ENCODE measurements at regions not wholly inside any gene's neighbourhood (a gene's known extent, or its start where the extent isn't known, plus 50 kb on each side); places are given as distances from the start of the nearest gene placed in this dataset.
"Not testable (repeated sequence)": the region's sequence is repeated elsewhere in the genome, so short reads cannot be mapped to it uniquely, and the experiment has no call there.

- no peak overlapping the region for H3K4me3 ChIP-seq (ENCODE audit: low read depth, poor library complexity, severe bottlenecking)
- TF ChIP-seq POLR2A (IDR thresholded peaks at IDR 0.05) = no peak
- TF ChIP-seq, protein P1, sequence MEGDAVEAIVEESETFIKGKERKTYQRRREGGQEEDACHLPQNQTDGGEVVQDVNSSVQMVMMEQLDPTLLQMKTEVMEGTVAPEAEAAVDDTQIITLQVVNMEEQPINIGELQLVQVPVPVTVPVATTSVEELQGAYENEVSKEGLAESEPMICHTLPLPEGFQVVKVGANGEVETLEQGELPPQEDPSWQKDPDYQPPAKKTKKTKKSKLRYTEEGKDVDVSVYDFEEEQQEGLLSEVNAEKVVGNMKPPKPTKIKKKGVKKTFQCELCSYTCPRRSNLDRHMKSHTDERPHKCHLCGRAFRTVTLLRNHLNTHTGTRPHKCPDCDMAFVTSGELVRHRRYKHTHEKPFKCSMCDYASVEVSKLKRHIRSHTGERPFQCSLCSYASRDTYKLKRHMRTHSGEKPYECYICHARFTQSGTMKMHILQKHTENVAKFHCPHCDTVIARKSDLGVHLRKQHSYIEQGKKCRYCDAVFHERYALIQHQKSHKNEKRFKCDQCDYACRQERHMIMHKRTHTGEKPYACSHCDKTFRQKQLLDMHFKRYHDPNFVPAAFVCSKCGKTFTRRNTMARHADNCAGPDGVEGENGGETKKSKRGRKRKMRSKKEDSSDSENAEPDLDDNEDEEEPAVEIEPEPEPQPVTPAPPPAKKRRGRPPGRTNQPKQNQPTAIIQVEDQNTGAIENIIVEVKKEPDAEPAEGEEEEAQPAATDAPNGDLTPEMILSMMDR (IDR thresholded peaks at IDR 0.05) = no peak
- intact Hi-C loops (cut with DNase I; ENCODE audit: low total_unique reads) = no loop called here
- 77 to 82% methylated on average over 3 of the region's 3 CpGs for WGBS, 2 donors
- no peak for DNase-seq (ENCODE audit: low spot score in 2 of 2)
Observed at GRCh38 chr9:32171339-32171738, 213.1 kb upstream of the ACO1 start.

GRCh38 chr9:32172256-32172655 is 212.2 kb upstream of the ACO1 start:
- H3K4me3 ChIP-seq (ENCODE audit: low read depth, poor library complexity, severe bottlenecking) = no peak overlapping the region
- TF ChIP-seq, protein P1 (IDR thresholded peaks at IDR 0.05) = no peak
- TF ChIP-seq POLR2A (IDR thresholded peaks at IDR 0.05) = no peak
- DNase-seq (ENCODE audit: low spot score in 2 of 2) = no peak
- intact Hi-C loops (cut with DNase I; ENCODE audit: low total_unique reads) = no loop called here

- no peak overlapping the region for H3K4me3 ChIP-seq (ENCODE audit: low read depth, poor library complexity, severe bottlenecking)
Observed at GRCh38 chr9:32177396-32177795, 207.0 kb upstream of the ACO1 start.

GRCh38 chr9:32180597-32180996 is 203.8 kb upstream of the ACO1 start:
- 60 to 65% methylated on average over 1 of the region's 1 CpG for WGBS, 2 donors
- intact Hi-C loops (cut with DNase I; ENCODE audit: low total_unique reads) = no loop called here
- DNase-seq (ENCODE audit: low spot score in 2 of 2) = no peak
- no peak for TF ChIP-seq POLR2A (IDR thresholded peaks at IDR 0.05)
- TF ChIP-seq, protein P1 (IDR thresholded peaks at IDR 0.05) = no peak
- H3K4me3 ChIP-seq (ENCODE audit: low read depth, poor library complexity, severe bottlenecking) = no peak overlapping the region

More at GRCh38 chr9:32177396-32177795, 207.0 kb upstream of the ACO1 start:
- no peak for DNase-seq (ENCODE audit: low spot score in 2 of 2)
- TF ChIP-seq, protein P1 (IDR thresholded peaks at IDR 0.05) = no peak
- no peak for TF ChIP-seq POLR2A (IDR thresholded peaks at IDR 0.05)
- WGBS, 2 donors = 70 to 73% methylated on average over 3 of the region's 3 CpGs
- intact Hi-C loops (cut with DNase I; ENCODE audit: low total_unique reads) = no loop called here

DNA sequence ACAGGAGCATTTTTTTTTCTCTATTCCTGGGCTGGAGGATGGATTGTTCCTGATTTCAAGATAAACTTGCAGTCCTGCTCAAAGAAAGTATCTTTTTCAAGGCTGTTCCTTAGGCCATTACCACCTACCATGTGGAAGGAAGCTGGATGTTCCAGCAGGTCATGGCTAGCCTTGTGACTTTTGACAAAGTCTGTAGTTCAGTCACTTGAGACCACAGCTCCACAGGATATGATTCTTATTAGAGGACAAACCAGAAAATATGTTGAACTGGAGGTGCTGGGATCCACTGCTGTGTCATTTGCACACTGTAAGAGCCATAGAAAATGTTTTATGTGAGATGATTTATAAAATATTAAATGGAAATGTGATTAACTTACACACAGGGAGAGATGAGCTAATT is 184.2 kb upstream of the ACO1 start:
- DNase-seq (ENCODE audit: low spot score in 2 of 2) = no peak
- TF ChIP-seq, protein P1 (IDR thresholded peaks at IDR 0.05) = no peak
- no peak for TF ChIP-seq POLR2A (IDR thresholded peaks at IDR 0.05)

GRCh38 chr9:32200896-32201295 is 183.5 kb upstream of the ACO1 start:
- no peak for TF ChIP-seq POLR2A (IDR thresholded peaks at IDR 0.05)
- TF ChIP-seq, protein P1 (IDR thresholded peaks at IDR 0.05) = no peak
- intact Hi-C loops (cut with DNase I; ENCODE audit: low total_unique reads) = no loop called here
- H3K4me3 ChIP-seq (ENCODE audit: low read depth, poor library complexity, severe bottlenecking) = no peak overlapping the region
- DNase-seq (ENCODE audit: low spot score in 2 of 2) = no peak

More for the DNA sequence above, 184.2 kb upstream of the ACO1 start:
- intact Hi-C loops (cut with DNase I; ENCODE audit: low total_unique reads) = no loop called here
- no peak overlapping the region for H3K4me3 ChIP-seq (ENCODE audit: low read depth, poor library complexity, severe bottlenecking)

GRCh38 chr9:32209164-32209563 is 175.3 kb upstream of the ACO1 start:
- WGBS, 2 donors = 58 to 66% methylated on average over 3 of the region's 3 CpGs
- H3K4me3 ChIP-seq (ENCODE audit: low read depth, poor library complexity, severe bottlenecking); DNase-seq (ENCODE audit: low spot score in 2 of 2); intact Hi-C loops (cut with DNase I; ENCODE audit: low total_unique reads): not testable (repeated sequence)

All from lower leg skin (tissue), 4 donors.